GM13977 (cell line): ENCODE measurements at regions not wholly inside any gene's neighbourhood (a gene's known extent, or its start where the extent isn't known, plus 50 kb on each side); places are given as distances from the start of the nearest gene placed in this dataset.

Experiments
- DNase-seq: peaks from one replicate; pipeline ENCODE4 v3.0.0; 2012; ENCODE audit warnings: low spot score
- CTCF ChIP-seq: IDR thresholded peaks from 2 replicates; pipeline ENCODE4 v1.5.1; 2012; ENCODE audit warnings: mild to moderate bottlenecking, control low read depth; ENCODE audit not compliant: insufficient read depth; ENCODE audit errors: extremely low read depth, missing control alignments
- in situ Hi-C: fragments of 300-500 bp; cut with MboI; formaldehyde crosslinking; loops from one replicate; pipeline ENCODE4 v1.12.0; 2022; ENCODE audit warnings: low sequenced_read_pairs, low pct_unique_long_range_greater_than_20kb, mixed read lengths, inconsistent platforms; ENCODE audit not compliant: unreplicated experiment

- in situ Hi-C loops: no loop called here
- DNase-seq: no peak
- no peak for TF ChIP-seq CTCF
Observed at GRCh38 chr2:150663143-150663542, 175.7 kb upstream of the RND3 start.

- in situ Hi-C loops: no loop called here
- no peak for DNase-seq
- TF ChIP-seq CTCF: no peak
Observed at GRCh38 chr2:150656002-150656401, 168.5 kb upstream of the RND3 start.

- DNase-seq: no peak
- in situ Hi-C loops: no loop called here
- no peak for TF ChIP-seq CTCF
Observed at GRCh38 chr2:150653351-150653750, 165.9 kb upstream of the RND3 start.

GRCh38 chr2:150647943-150648342 is 160.5 kb upstream of the RND3 start:
- no peak for TF ChIP-seq CTCF
- DNase-seq: no peak
- in situ Hi-C loops: no loop called here

- in situ Hi-C loops: no loop called here
- no peak for TF ChIP-seq CTCF
- DNase-seq: no peak
Observed at GRCh38 chr2:150646746-150647145, 159.3 kb upstream of the RND3 start.

- in situ Hi-C loops: no loop called here
- no peak for TF ChIP-seq CTCF
- no peak for DNase-seq
Observed at GRCh38 chr2:150644298-150645067, 157.0 kb upstream of the RND3 start.
